DMS53 (cell line): ENCODE measurements at regions not wholly inside any gene's neighbourhood (a gene's known extent, or its start where the extent isn't known, plus 50 kb on each side); places are given as distances from the start of the nearest gene placed in this dataset.

Experiments used
- DNase-seq: peaks from one replicate; lab custom pipeline; 2025; lab: John Stamatoyannopoulos, UW

DNA sequence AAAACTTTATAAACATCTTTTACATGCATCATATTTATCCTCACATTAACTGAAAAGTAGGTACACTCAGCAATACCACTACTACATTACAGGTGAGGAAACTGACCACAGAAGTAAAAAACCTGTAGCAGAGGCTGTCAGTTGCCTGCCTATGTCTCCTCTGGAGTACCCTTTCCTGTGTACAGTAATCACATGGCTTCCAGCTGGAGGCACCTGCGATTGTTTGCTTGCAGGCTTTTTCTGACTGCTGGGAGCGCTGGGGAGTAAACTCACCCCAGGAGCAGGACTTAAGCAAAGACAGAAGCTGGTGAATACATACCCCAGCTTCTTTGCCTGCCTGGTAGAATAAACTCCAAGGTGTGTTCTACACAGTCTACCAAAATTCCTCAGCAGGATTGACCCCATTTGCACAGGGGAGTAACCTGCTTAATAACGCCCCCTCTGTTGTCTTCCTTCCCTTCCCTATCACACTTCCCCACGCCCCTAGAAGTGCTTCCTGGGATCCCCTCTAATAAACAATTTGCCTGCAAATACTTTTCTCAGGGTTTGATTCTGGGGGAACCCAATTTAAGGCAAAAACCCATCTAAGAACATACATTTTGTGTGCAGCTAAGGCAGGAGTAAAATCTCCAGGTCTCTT is 138.9 kb downstream of the PTH2R start:
- peak; percentile 95 for DNase-seq

DNA sequence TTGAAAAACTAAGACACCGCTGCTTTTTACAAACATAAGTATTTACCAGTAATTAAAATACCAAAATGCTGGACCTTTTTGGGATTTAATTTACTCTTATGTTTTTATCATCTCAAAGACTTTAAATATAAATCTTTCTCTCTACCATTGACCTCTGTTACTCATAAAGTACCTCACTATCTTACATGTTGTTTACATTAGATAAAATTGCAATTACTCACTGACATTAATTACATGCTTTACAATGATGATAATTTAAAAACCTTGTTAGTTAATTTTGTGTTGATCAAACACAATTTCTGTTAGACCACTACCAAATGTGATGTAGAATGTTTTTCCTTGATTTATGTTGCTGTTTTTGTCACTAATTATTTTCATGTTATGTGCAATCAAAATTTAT is 139.5 kb downstream of the PTH2R start:
- no peak for DNase-seq

DNA sequence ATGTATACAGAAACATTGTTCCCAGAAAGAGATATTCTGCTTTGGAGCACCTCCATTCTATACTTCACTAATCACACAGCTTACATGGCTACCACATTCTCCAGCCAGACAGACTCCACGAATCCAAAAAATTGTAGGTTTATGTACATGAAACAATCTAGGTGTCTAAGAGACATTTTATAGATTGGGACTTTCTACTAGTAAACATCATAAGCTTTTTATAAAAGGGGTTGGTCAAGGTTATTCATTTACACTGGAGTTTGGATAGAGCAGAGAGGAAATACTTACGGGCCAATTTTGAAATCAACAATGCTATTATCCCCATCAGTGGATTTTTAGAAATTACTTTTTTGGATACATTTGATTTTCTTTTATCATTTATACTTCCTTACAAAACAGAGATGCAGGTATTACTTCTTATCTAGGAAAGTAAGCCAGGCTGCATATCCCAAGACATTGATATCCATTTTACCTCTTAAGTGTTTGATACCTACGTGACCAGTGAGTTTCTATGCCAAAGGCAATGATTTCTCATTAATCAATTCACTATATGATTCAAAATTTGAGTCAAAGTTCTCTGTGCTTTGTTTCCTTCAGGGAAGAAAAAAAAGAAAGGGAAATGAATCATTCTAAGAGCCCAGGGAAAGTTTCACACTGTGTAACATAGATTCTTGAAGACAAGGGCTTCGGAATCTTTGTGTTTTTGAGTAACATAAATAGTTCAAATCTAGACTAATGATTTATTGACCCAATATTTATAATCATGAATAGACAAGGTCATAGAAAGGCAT is 140.5 kb downstream of the PTH2R start:
- DNase-seq, result no peak

DNA sequence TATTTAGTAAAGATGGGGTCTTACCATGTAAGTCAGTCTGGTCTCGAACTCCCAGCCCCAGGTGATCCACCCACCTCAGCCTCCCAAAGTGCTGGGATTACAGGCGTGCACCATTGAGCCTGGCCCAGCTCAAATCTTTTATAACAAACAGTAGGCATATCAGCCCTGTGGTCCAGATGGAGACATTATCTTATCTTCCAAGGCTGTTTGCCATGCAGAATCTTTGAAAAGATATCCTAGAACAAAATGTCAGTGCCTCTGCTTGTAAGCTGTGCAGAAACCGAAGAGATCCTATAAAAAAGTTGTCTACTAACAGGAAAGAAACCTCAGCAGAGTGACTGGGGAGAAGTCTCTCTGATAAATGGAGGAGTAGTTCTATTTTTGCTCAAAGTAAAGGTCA is 142.1 kb downstream of the PTH2R start:
- no peak for DNase-seq

DNA sequence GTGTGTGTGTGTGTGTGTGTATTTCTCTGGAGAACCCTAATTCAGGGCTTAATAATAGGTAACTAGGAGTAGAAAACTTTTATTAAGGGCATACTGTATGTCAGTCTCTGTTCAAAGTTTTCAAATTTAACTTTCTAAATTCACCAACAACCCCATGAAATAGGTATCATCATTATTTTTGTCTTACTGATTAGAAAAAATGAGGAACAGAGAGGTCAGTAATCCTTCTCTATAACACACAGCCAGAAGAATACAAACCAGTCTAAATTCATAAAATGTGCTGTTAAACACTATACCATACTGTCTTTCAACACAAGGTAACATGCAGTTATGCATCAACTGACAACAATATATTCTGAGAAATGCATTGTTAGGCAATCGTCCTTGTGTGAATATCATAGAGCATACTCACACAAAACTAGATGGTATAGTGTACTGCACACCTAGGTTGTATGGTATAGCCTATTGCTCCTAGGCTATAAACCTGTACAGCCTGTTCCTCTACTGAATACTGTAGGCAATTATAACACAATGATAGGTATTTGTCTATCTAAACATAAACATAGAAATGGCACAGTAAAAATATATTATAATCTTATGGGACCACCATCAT is 143.1 kb downstream of the PTH2R start:
- DNase-seq, result no peak

DNA sequence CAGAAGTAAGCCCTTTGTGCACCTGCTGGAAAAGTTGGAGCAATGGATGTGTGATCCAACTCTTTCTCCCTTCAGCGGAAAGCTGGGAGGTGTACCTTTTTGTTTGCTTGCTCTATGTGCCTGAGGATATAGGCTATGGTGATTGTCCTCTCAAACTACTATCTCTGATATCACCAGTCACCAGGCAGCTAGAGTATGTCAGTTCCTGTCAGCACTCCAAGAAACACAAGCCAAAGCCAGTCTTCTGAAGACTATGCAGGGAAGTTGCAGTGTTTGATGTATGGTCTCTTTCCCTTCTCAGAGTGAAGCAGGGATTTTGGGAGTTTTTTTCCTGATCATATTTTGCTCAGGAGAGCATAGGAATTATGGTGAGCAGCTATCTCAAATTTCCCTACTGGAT is 146.4 kb downstream of the PTH2R start:
- no peak for DNase-seq

DNA sequence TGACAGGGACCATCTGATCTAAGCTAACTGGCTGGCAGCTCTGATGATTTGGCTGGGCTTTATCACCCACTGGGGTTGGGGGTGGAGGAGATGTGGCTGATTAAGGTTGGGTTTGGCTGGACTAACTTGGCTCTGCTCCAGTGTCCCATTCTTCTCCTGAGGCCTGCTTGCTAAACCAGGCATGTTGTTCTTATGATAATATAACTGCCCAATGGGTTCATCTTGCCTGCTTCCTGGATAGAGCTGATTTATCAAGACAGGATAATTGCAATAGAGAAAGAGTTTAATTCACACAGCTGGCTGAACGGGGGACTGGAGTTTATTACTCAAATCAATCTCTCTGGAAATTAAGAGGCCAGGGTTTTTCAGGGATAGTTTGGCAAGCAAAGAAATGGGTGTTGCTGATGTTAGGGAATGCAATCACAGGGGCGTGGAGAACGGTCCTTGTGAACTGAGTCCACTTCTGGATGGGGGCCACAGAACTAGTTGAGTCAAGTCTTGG is 150.4 kb downstream of the PTH2R start:
- no peak for DNase-seq

DNA sequence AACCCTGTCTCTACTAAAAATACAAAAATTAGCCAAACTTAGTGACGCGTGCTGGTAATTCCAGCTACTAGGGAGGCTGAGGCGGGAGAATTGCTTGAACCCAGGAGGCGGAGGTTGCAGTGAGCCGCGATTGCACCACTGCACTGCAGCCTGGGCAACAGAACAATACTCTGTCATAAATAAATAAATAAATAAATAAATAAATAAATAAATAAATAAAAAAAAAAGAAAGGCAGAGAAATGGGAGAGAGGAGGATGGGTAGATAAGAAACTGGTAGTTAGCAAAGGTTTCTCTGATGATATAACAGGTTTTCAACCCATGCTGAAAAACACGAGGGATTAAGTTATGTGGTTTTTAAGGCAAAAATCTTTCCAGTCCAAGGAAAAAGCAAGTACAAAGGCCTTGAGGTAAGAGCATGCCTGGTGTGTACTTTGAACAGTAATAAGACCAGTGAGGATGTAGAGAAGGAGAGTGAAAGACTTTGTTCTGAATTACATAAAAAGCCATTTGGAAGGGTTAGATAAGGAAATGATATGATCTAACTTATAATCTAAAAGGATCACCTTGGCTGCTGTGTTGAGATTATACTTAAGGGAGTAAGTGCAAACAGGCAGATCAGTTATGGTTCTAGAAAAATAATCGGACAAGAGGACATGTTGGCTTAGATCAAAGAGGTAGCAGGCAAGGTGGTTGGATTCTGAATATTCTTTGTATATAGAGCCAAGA is 159.3 kb downstream of the PTH2R start:
- no peak for DNase-seq

DNA sequence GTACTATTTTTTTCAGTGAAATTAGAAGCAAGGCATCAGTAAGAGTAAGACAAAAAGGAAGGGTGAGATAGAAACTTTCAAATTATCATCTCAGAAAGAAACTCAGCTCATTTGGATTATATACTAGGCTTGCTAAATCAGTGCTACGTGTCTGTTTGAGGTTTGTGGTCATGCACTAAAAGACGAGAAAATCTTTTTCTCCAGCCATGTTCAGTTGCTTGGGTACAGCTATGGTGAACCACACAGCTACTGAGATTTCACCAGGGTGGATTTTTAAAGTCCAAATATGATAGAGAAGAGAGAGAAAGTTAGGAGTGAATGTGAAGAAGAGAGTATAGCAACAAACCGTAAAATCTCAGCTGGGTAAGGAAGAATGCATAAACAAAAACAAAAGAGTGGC is 161.6 kb downstream of the PTH2R start:
- DNase-seq, result no peak

DNA sequence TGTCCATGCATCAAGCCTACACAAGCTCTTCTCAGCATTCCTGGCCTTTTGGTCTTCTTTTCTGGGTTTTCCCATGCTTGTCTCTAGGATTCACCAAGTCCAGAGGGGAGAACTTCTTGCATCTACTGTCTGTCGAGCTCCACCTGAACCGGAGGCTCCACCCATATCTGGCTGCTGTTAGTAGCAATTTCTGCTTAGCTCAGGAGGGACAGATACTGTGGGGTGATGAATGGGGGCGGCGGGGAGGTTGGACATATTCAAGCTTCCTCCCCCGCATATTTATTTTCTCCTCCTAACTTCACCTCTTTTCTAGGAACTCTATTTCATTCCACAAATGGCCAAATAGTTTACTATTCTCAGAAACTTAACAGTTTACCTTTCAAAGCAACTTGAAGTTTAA is 163.5 kb downstream of the PTH2R start:
- DNase-seq, result no peak

DNA sequence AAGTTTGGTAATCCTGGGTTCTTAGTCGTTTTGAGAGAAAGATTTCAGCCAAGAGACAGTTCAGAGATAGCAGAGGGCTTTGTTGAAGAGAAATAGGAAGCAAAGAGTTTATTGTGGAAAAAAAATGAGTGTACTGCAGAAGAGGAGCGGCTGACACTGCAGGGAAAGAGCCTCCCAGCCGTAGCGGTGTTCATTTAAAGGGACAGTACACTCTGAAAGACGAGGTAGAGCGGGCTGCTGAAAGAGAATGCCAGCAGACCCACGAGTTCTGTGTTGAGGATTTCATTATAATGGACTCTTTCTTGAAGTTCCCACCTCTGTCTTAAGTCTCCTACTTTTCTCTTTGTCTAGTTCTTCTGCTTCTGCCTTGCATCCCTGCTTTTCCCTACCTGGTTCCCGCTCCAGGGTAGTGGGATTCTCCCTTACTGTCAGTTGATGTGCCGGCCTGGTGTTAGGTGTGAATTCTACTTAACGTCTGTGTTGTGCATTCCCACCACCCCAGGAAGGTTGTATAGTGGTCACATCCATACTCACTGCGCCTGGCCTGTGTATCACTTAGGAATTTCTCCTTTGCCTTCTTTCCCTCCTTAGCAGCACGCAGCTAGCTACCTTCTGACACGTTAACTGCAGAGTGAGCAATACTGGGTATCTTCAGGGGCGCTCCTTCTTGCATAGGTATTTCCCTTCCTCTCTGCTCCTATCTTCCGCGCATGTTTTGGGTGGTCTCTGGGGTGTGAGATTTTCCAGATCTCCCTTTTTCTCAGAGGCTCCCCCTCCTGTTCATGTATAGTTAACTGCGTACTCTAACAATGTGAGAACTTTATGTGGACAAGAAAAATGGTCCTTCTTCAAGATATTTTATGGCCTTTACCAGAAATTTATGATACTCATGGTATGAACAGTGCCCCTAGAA is 164.5 kb downstream of the PTH2R start:
- DNase-seq, result no peak

DNA sequence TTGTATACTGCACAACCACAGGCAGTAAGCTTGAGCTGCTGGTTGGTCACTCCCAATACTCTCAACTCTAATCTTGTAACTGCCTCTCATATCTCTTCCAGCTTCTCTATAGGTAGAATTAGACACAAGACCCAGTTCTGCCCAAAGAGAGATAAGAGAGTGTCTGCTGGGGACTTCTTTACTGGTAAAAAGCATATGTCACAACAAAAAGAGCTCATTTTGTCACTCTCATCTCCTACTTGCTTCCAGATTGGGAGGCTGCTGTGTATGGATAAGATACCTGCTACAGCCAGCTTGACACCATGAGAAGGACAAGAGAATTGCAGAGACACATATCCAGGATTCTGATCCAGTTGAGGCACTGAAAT is 165.2 kb downstream of the PTH2R start:
- DNase-seq, result no peak

DNA sequence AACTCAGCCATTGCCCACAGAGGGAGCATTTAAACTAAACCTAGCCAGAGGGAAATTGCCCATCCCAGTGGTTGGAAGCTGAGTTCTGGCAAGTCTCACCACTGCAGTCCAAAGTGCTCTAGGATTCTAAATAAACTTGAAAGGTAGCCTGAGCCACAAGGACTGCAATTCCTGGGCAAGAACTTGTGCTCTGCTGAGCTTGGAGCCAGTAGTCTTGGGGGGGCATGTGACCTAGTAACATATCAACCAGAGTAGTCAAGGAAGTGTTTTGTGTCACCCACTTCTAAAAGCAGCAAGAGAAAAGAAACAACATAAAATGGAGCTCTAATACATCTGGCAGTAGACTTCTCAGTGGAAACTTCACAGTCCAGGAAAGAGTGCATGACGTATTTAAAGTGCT is 167.0 kb downstream of the PTH2R start:
- DNase-seq, result peak; percentile 10

DNA sequence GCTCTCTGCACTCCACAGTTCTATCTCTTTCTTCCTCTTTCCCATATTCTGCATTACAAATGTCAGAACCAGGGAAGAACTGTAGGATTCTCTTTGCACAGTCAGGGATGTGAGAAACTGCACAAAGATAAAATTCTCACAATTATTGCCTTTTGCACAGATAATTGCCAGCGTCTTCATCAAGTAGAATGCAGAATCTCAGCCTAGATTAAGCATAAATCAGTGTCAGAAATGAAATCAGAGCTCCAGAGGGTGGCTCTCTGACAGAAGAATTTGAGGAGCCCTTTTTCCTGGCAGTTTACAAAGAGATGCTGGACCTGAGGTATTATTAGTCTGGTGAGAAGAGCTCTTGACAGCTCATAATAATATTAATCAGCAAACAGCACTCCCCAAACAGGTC is 173.1 kb downstream of the PTH2R start:
- no peak for DNase-seq

DNA sequence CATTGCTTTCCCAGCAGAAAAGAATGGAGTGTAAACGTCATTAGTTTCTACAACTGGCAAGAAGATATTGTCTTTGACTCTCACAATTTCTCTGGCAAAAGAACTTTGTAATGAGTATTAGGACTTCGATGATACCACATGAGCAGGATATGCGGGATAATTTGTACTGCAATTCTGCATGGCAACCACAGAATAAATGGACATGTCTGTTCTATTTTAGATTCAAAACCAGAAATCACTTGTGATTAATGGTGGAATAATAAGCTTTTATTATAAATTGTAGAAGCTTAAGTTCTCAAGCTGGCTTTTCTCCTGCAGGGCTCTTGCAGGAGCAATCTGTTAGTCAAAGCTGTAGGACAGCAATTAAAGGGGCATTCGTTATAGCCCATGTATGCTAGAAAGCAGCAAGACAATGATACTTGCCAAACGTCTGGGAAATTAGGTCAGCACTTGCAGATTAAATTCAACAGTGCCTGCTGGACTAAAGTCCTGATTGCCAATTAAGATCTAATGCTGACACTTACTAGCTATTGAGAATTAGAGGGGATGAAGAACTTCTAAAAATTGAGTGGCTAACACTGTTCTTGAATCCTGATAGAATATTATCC is 177.9 kb downstream of the PTH2R start:
- no peak for DNase-seq

DNA sequence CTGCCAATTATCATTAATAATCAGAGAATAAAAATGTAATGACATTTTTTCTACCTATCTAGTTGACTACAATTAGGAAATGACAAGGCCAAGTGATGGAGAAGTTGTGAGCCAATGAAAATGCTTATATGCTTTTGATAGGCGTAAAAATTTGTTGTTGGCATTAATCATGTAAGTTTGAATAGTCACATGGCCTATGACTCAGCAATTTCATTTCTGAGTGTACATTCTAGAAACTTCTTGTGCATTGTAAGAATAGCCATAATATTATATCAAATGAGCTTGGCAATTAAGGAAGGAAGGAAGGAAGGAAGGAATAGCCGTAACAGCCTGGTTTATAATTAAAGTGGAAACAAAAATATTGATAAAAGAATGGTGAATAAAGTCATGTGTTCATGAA is 179.9 kb downstream of the PTH2R start:
- DNase-seq, result peak; percentile 6

DNA sequence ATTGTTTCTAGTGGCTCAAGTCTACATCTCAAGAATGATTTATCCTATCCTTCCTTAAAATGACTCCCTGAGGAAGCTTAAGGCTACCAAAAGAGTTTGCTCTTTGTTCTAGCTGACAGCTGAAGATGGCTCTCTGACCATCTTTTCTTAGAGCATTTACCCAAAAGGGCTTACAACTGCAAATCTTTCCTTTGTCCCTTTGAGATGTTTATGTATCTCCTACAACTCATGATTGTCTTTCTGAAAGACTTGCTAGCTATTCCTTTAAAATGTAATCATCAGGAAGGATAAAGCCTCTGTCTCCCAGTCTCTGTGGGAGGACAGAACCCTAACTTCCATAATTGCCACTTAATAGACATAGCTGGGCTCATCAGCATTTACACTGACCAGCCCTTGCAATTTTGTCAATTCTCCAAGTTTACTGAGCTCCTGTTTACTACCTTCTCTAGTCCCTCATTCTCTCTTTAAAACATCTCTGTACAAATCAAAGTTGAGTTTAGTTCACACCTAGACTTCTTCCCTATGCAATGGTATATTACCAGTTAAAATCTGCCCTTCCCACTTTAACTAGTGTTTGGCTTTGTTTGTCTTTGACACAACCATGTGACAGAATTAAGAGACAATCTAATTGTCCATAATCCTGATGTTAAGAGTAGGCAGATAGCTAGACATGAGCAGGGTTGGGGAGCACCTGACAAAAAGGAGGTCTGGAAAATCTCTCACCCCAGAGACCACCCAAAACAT is 188.2 kb downstream of the PTH2R start:
- DNase-seq, result no peak

DNA sequence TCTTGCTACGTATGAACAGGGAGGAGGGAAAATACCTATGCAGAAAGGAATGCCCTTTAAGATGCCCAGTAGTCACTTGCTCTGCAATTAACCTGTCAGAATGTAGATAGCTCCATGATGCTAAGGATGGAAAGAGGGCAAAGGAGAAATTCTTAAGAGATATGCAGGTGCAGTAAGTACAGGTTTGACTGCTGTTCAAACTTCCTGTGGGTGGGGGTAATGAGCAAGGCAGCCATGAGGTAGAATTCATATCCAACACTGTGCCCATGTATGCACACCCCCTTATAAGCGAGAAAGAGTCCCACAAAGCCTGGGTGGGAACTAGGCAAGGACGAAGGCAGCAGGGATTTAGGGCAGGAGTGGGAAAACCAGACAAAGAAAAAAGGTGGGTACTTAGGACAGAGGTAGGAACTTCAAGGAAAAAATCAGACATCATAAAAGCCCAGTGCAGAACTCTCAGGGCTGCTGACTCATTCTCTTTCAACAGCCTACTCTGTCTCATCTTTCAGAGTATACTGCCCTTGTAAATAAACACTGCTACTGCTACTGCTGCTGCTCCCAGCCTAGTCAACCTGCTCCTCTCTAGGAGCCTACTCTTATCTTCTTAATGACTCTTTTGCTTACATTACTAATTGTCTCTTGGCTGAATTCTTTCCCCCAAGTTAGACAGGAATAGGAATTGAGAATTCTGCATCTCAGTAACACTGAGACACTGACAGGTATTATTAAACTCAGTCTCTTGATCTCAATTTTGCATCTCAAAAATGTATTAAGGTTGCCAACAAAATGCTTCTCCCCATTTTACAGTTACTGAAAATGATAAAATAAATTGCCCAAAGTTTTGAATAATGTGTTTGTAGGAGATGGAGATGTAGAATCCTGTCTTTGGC is 189.0 kb downstream of the PTH2R start:
- peak; percentile 94 for DNase-seq

DNA sequence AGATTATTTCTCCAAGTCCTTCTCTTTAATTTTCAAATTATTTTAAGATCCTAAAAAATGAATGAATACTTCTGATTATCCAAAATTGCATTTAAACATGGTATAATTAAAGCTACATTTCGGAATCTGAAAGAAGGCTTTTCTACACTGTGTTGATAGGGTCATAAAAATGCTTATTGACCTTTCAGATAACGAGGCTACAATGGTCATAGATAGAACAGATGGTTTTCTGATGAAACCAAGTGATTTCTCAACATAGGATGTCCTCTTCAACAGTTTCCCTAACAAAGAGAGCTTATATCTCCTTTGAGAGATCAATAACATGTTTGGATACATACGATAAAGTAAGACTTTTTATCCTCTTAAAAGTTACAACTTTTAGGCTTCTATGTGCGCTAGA is 201.1 kb downstream of the PTH2R start:
- DNase-seq, result peak; percentile 45
